T-cell (primary cell): ENCODE measurements at regions not wholly inside any gene's neighbourhood (a gene's known extent, or its start where the extent isn't known, plus 50 kb on each side); places are given as distances from the start of the nearest gene placed in this dataset.

Experiments
- ATAC-seq, 4 experiments: fragments of 200-7000 bp in 3 of 4; fragments of 150-1000 bp in 1 of 4; cut with Tn5 transposase; replicated peaks in 1 of 4; 1 replicate in 3 of 4; 2 replicates in 1 of 4; pipeline ENCODE4 v1.10.0; 2021; ENCODE audit warnings: moderate library complexity in 3 of 4, mild to moderate bottlenecking in 2 of 4, moderate number of reproducible peaks in 1 of 4
- CTCF ChIA-PET, 2 donors: fragments of 300-600 bp; sonication (Branson Sonifier 250); formaldehyde crosslinking; loops; one replicate each; lab custom pipeline; 2022; ENCODE audit warnings: antibody characterized with exemption in 2 of 2; lab: Charles Lee
- POLR2A ChIA-PET, 2 donors: fragments of 300-600 bp; sonication (Branson Sonifier 250); formaldehyde crosslinking; loops; one replicate each; lab custom pipeline; 2022; ENCODE audit warnings: antibody characterized with exemption in 2 of 2; lab: Charles Lee
- DNase-seq, 35 experiments: peaks; one replicate each; pipeline versions ENCODE4 v3.0.0 to v3.0.0-alpha.2; 2013 to 2023
- H3K27ac ChIP-seq: one replicate; pipeline ENCODE4 v1.5.1; 2013; ENCODE audit warnings: low read length
- H3K27me3 ChIP-seq, 2 experiments: replicated peaks in 1 of 2; 1 replicate in 1 of 2; 2 replicates in 1 of 2; pipeline versions ENCODE4 v1.6.1 to v1.7.0; 2013; ENCODE audit warnings: low read length in 1 of 2, mixed read lengths in 1 of 2; ENCODE audit not compliant: control insufficient read depth in 2 of 2, insufficient read depth in 2 of 2; ENCODE audit errors: extremely low read depth in 1 of 2
- H3K36me3 ChIP-seq, 2 donors: 1 replicate in 1 of 2; 2 replicates in 1 of 2; pipeline versions ENCODE4 v1.6.1 to v1.7.0; 2013; ENCODE audit warnings: low read length in 1 of 2; ENCODE audit not compliant: control insufficient read depth in 2 of 2, insufficient read depth in 1 of 2; ENCODE audit errors: extremely low read depth in 1 of 2
- H3K4me1 ChIP-seq, 2 experiments: 1 replicate in 1 of 2; 2 replicates in 1 of 2; pipeline versions ENCODE4 v1.6.1 to v1.7.0; 2013; ENCODE audit warnings: low read length in 2 of 2, mixed read lengths in 1 of 2; ENCODE audit not compliant: insufficient read depth in 2 of 2, control insufficient read depth in 1 of 2; ENCODE audit errors: extremely low read depth in 1 of 2
- H3K4me3 ChIP-seq, 2 donors: 1 replicate in 1 of 2; 2 replicates in 1 of 2; pipeline versions ENCODE4 v1.5.1 to v1.7.0; 2013; ENCODE audit warnings: mild to moderate bottlenecking in 2 of 2, low read length in 1 of 2, moderate library complexity in 1 of 2; ENCODE audit not compliant: control insufficient read depth in 1 of 2; ENCODE audit errors: extremely low read depth in 1 of 2
- H3K9me3 ChIP-seq: 2 replicates; pipeline ENCODE4 v1.7.0; 2013
- H3K27ac Mint-ChIP-seq, 2 donors: one replicate each; pipeline ENCODE4 v1.8.0; 2020 to 2021; ENCODE audit warnings: mild to moderate bottlenecking in 2 of 2, mixed read lengths in 2 of 2
- H3K27me3 Mint-ChIP-seq, 2 donors: one replicate each; pipeline ENCODE4 v1.8.0; 2021 to 2022; ENCODE audit warnings: mixed read lengths in 2 of 2
- H3K36me3 Mint-ChIP-seq: one replicate; pipeline ENCODE4 v1.8.0; 2021; ENCODE audit warnings: mixed read lengths
- H3K4me1 Mint-ChIP-seq, 3 donors: one replicate each; pipeline ENCODE4 v1.8.0; 2020 to 2022; ENCODE audit warnings: mixed read lengths in 3 of 3, mild to moderate bottlenecking in 1 of 3
- H3K4me3 Mint-ChIP-seq, 3 donors: one replicate each; pipeline ENCODE4 v1.8.0; 2020 to 2022; ENCODE audit warnings: mild to moderate bottlenecking in 3 of 3, mixed read lengths in 3 of 3, moderate library complexity in 3 of 3
- H3K9me3 Mint-ChIP-seq, 3 donors: one replicate each; pipeline ENCODE4 v1.8.0; 2020 to 2022; ENCODE audit warnings: mixed read lengths in 3 of 3
- WGBS: methylation state at CpG from one replicate; pipeline ENCODE4 v1.1.5; 2013; ENCODE audit warnings: missing lambda C conversion rate; ENCODE audit not compliant: insufficient coverage; 5-methylcytosine and 5-hydroxymethylcytosine counted together

DNA sequence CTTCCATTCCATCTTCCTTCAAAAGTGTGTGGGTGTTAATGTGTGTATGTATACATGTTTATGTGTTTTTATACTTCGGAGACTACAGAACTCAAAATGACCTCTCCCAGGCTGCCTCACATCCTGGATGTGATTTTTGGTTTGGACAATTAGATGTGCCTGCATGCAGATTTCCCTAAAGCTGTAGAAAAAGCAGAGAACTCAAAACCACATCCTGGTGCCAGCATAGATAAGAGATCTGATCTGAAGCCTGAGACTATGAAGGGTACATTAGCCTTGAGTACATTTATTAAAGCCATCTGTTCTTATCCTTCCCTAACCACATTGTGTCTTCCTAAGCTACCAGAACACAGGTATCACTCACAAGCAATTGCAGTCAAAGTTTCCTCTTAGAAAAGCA, 319.4 kb upstream of the RASGRP1 start:
- WGBS: no CpG with 5 or more reads among the region's 1 CpG
- no peaks in the 10 kb centered on the region for H3K9me3 Mint-ChIP-seq
- ChIA-PET POLR2A (interaction anchor here in 1 of 2 donors (0.5 kb wide), 1 partner anchor 198 kb away, joined by 3 read pairs; no protein-coding TSS in a partner anchor), CTCF (no interaction called here)
- no peaks in the 10 kb centered on the region for H3K36me3 Mint-ChIP-seq
- H3K4me1 ChIP-seq: no peaks in the 10 kb centered on the region
- H3K4me3 ChIP-seq: no peak overlapping the region
- H3K27me3 Mint-ChIP-seq: peaks cover 0 to 6% of the 10 kb centered on the region in 2 donors
- peaks cover 5 to 9% (median 9%) of the 10 kb centered on the region in 3 donors for H3K4me1 Mint-ChIP-seq
- H3K36me3 ChIP-seq: no peaks in the 10 kb centered on the region
- no peak overlapping the region for H3K27ac Mint-ChIP-seq
- H3K27ac ChIP-seq: no peak overlapping the region
- H3K4me3 Mint-ChIP-seq: no peak overlapping the region
- ATAC-seq (no peak), DNase-seq (no peak)
- H3K9me3 ChIP-seq: no peaks in the 10 kb centered on the region
- H3K27me3 ChIP-seq: peaks cover 0 to 2% of the 10 kb centered on the region in 2 experiments

DNA sequence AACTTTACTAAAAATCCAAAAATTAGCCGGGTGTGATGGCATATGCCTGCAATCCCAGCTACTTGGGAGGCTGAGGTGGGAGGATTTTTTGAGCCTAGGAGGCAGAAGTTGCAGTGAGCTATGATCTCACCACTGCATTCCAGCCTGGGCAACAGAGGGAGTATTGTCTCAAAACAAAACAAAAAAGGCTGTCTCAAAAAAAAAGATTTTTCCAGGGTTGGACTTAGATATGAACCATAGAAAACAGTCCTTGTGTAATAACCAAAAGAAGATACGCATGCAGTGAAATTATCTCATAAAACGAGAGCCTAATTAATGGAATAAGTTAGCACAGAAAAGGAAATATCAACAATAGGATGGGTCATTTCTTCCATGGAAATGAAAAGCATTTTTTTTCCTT, 320.4 kb upstream of the RASGRP1 start:
- no peak overlapping the region for H3K4me3 ChIP-seq
- no peaks in the 10 kb centered on the region for H3K9me3 Mint-ChIP-seq
- no peak overlapping the region for H3K27ac ChIP-seq
- peaks cover 5 to 9% (median 9%) of the 10 kb centered on the region in 3 donors for H3K4me1 Mint-ChIP-seq
- ChIA-PET CTCF (no interaction called here), POLR2A (no interaction called here)
- H3K27me3 Mint-ChIP-seq: peaks cover 0 to 6% of the 10 kb centered on the region in 2 donors
- ATAC-seq (no peak), DNase-seq (no peak)
- H3K4me1 ChIP-seq: no peaks in the 10 kb centered on the region
- no peak overlapping the region for H3K27ac Mint-ChIP-seq
- no peaks in the 10 kb centered on the region for H3K36me3 ChIP-seq
- no CpG with 5 or more reads among the region's 3 CpGs for WGBS
- no peaks in the 10 kb centered on the region for H3K36me3 Mint-ChIP-seq
- peaks cover 0 to 2% of the 10 kb centered on the region in 2 experiments for H3K27me3 ChIP-seq
- H3K9me3 ChIP-seq: no peaks in the 10 kb centered on the region
- no peak overlapping the region for H3K4me3 Mint-ChIP-seq

DNA sequence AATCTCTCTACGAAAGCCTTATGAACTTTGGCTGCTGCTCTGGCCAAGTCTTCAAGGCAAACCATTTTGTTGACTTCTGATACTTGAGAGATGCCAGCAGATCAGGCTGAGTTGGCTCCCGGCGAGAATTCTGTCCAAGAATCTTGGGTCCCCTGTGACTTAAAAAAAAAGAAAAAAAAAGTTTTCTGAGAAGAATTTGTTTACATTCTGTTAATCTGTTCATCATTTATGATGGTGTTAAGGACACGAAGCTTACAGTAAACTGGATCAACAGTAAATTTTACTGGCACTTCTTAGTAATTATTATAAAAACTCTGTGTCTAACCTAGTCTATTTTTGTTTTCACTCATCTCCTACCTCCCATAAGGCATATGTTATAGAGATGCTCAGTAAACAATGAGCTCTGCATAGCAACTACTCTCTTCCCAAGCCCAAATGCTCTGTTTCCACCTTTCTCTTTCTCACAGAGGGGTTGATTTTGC, 320.9 kb upstream of the RASGRP1 start:
- no peaks in the 10 kb centered on the region for H3K4me1 ChIP-seq
- H3K4me3 Mint-ChIP-seq: no peak overlapping the region
- H3K27me3 ChIP-seq: peaks cover 0 to 2% of the 10 kb centered on the region in 2 experiments
- CTCF ChIA-PET: no interaction called here
- H3K9me3 Mint-ChIP-seq: no peaks in the 10 kb centered on the region
- no peak overlapping the region for H3K27ac Mint-ChIP-seq
- no peaks in the 10 kb centered on the region for H3K9me3 ChIP-seq
- no peak for DNase-seq
- 71% methylated on average over 1 of the region's 4 CpGs for WGBS
- no peaks in the 10 kb centered on the region for H3K36me3 Mint-ChIP-seq
- no peak overlapping the region for H3K4me3 ChIP-seq
- no peaks in the 10 kb centered on the region for H3K36me3 ChIP-seq
- H3K27me3 Mint-ChIP-seq: peaks cover 0 to 8% of the 10 kb centered on the region in 2 donors
- POLR2A ChIA-PET: no interaction called here
- H3K27ac ChIP-seq: no peak overlapping the region
- H3K4me1 Mint-ChIP-seq: peaks cover 5 to 9% (median 9%) of the 10 kb centered on the region in 3 donors
- ATAC-seq: no peak

DNA sequence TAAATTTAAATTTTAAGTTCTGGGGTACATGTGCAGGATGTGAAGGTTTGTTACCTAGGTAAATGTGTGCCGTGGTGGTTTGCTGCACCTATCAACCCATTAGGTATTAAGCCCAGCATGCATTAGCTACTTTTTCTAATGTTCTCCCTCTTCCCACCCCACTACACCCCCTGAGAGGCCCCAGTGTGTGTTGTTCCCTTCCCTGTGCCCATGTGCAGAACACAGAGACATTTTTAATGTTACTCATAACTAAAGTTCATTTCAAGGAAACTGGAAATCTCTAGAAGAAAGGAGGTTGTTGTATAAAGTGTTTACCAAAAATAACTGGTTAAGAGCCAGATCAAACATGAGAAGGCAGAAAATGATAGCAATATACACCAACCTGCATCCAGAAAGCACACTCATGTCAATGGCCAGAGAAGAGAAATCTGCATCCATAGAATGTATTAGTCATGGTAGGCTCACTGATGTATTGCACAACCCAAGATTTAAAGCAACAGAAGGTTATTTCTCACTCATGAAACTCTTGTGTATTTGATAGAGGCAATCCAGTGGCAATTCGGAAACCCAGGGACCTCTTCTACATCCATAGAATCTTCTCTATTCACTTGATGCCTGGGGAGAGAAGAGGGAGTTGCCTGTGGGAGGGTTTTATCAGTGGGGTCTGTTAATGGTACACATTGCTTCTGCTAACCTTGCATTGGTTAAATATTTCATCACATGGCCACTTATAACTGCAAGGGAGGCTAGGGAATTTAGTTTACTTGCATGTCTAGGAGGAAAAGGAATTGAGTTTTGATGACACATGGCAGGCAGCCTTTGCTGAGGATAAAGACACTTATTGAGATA, 321.9 kb upstream of the RASGRP1 start:
- peaks cover 0 to 2% of the 10 kb centered on the region in 2 experiments for H3K27me3 ChIP-seq
- no peaks in the 10 kb centered on the region for H3K4me1 ChIP-seq
- WGBS: no CpG with 5 or more reads among the region's 2 CpGs

DNA sequence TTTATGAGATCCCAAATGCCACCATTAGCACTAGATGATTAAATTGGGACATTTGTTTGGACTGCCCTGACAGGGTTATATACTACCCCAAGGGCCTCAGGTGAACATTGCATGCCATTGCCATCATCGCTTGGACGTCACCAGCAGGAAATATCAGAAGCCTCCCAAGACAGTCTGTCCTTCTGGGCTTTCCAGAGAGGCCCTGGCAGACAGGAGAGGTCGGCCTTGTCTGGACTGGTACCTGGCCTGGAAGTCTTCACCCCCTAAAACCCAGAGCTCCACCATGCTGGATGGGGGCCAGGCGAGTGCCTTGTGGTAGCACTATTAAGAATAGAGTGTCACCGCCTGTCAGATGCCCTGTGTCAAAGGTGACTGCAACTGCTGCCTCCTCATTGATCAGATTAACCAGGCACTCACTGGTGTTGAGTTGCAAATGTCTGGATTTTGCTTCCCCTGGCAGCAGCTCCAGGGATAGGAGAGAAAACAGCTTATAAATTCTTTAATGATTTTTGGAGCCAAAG, 324.1 kb upstream of the RASGRP1 start:
- 95% methylated on average over 2 of the region's 5 CpGs for WGBS

More for the DNA sequence above, 321.9 kb upstream of the RASGRP1 start:
- Mint-ChIP-seq H3K36me3 (no peaks in the 10 kb centered on the region), H3K9me3 (no peaks in the 10 kb centered on the region), H3K4me1 (peaks cover 5 to 9% (median 9%) of the 10 kb centered on the region in 3 donors), H3K27ac (no peak overlapping the region), H3K4me3 (no peak overlapping the region), H3K27me3 (peaks cover 5 to 10% of the 10 kb centered on the region in 2 donors)
- CTCF ChIA-PET: no interaction called here
- H3K36me3 ChIP-seq: no peaks in the 10 kb centered on the region
- no peak overlapping the region for H3K27ac ChIP-seq
- ATAC-seq: no peak
- H3K4me3 ChIP-seq: no peak overlapping the region
- DNase-seq: no peak
- POLR2A ChIA-PET: no interaction called here
- H3K9me3 ChIP-seq: no peaks in the 10 kb centered on the region

DNA sequence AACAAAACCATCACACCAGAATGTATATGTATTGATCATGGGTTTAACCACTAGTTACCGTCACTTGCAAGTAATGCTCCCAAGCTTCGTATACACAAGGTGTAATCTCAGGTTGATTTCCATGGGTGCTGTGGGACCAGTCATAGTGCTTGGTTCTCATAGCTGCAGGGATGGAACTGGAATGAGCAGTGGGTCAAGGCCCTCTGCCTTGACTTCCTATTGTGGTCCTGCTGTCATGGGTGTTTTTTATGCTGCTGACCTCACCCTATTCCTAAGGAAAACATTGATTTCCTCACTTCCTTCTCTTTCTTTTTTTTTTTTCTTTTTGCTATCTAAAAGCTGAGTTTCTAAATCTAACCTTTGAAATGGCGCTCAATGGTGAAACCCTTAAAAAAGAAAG, 325.6 kb upstream of the RASGRP1 start:
- ChIA-PET POLR2A (no interaction called here), CTCF (interaction anchor here in 1 of 2 donors (0.7 kb wide), 1 partner anchor 26 kb away, joined by 4 read pairs; no protein-coding TSS in a partner anchor)
- Histone ChIP-seq H3K36me3 (no peaks in the 10 kb centered on the region), H3K27me3 (peaks cover 0 to 2% of the 10 kb centered on the region in 2 experiments), H3K9me3 (no peaks in the 10 kb centered on the region), H3K27ac (no peak overlapping the region), H3K4me1 (no peaks in the 10 kb centered on the region), H3K4me3 (no peak overlapping the region)
- Mint-ChIP-seq H3K27ac (no peak overlapping the region), H3K4me1 (no peaks in the 10 kb centered on the region), H3K36me3 (no peaks in the 10 kb centered on the region), H3K4me3 (no peak overlapping the region), H3K9me3 (peaks cover 0 to 7% (median 2%) of the 10 kb centered on the region in 3 donors), H3K27me3 (peaks cover 5 to 21% of the 10 kb centered on the region in 2 donors)
- DNase-seq (no peak), ATAC-seq (no peak)
- no CpG with 5 or more reads among the region's 3 CpGs for WGBS

More for the DNA sequence above, 324.1 kb upstream of the RASGRP1 start:
- ChIA-PET CTCF (no interaction called here), POLR2A (no interaction called here)
- H3K4me3 ChIP-seq: no peak overlapping the region
- DNase-seq (no peak), ATAC-seq (no peak)
- H3K36me3 ChIP-seq: no peaks in the 10 kb centered on the region
- H3K9me3 ChIP-seq: no peaks in the 10 kb centered on the region
- H3K4me1 ChIP-seq: no peaks in the 10 kb centered on the region
- Mint-ChIP-seq H3K27me3 (peaks cover 5 to 18% of the 10 kb centered on the region in 2 donors), H3K4me3 (no peak overlapping the region), H3K27ac (no peak overlapping the region), H3K4me1 (peaks cover 5 to 9% (median 9%) of the 10 kb centered on the region in 3 donors), H3K9me3 (peaks cover 0 to 7% (median 2%) of the 10 kb centered on the region in 3 donors), H3K36me3 (no peaks in the 10 kb centered on the region)
- H3K27me3 ChIP-seq: peaks cover 0 to 2% of the 10 kb centered on the region in 2 experiments
- no peak overlapping the region for H3K27ac ChIP-seq
